WTC11 (cell line): ENCODE measurements at regions not wholly inside any gene's neighbourhood (a gene's known extent, or its start where the extent isn't known, plus 50 kb on each side); places are given as distances from the start of the nearest gene placed in this dataset.
A peak's percentile ranks its signal among the peaks of the same experiment; 100 is the strongest.

Source experiments
- ATAC-seq: fragments of 200-7000 bp; cut with Tn5 transposase; 2 replicates; pipeline ENCODE4 v1.10.0; 2021; ENCODE audit warnings: mild to moderate bottlenecking, moderate library complexity
- CTCF ChIA-PET: fragments of 300-600 bp; sonication (Branson Sonifier 250); formaldehyde crosslinking; loops from one replicate; lab custom pipeline; 2021; ENCODE audit warnings: antibody characterized with exemption; lab: Charles Lee
- POLR2A ChIA-PET: fragments of 350-600 bp; sonication (Branson Sonifier 250); formaldehyde crosslinking; loops from one replicate; lab custom pipeline; 2021; ENCODE audit warnings: antibody characterized with exemption; lab: Charles Lee
- DNase-seq: peaks from one replicate; pipeline ENCODE4 v3.0.0; 2021; ENCODE audit warnings: low spot score
- H3K27ac Mint-ChIP-seq: 2 replicates; pipeline ENCODE4 v1.8.0; 2021; ENCODE audit warnings: mixed read lengths
- H3K27me3 Mint-ChIP-seq: 2 replicates; pipeline ENCODE4 v1.8.0; 2021; ENCODE audit warnings: low read depth, mild to moderate bottlenecking, moderate library complexity, mixed read lengths
- H3K36me3 Mint-ChIP-seq: 2 replicates; pipeline ENCODE4 v1.8.0; 2021; ENCODE audit warnings: mixed read lengths
- H3K4me1 Mint-ChIP-seq: 2 replicates; pipeline ENCODE4 v1.8.0; 2022; ENCODE audit warnings: mixed read lengths
- H3K4me3 Mint-ChIP-seq: 2 replicates; pipeline ENCODE4 v1.8.0; 2021; ENCODE audit warnings: mild to moderate bottlenecking, moderate library complexity, mixed read lengths
- H3K9me3 Mint-ChIP-seq: 2 replicates; pipeline ENCODE4 v1.8.0; 2021; ENCODE audit warnings: mixed read lengths
- ATF6 ChIP-seq: sonication (generic); formaldehyde crosslinking; IDR thresholded peaks from 2 replicates; pipeline ENCODE4 v1.8.1; 2023; ENCODE audit warnings: mild to moderate bottlenecking, missing genetic modification reagents
- CBFB ChIP-seq: sonication (generic); formaldehyde crosslinking; IDR thresholded peaks from 2 replicates; pipeline ENCODE4 v1.8.1; 2022; ENCODE audit warnings: mild to moderate bottlenecking, low read depth, missing genetic modification reagents
- CDX4 ChIP-seq: fragments of 250-450 bp; sonication (Bioruptor Pico); IDR thresholded peaks from 2 replicates; pipeline ENCODE4 v1.9.0; 2021; ENCODE audit warnings: moderate library complexity, mild to moderate bottlenecking, inconsistent platforms, borderline replicate concordance
- CTCF ChIP-seq: fragments of 200-600 bp; IDR thresholded peaks from 2 replicates; pipeline ENCODE4 v1.8.0; 2022; ENCODE audit warnings: antibody characterized with exemption
- E2F4 ChIP-seq: sonication (generic); formaldehyde crosslinking; IDR thresholded peaks from 2 replicates; pipeline ENCODE4 v1.8.1; 2022; ENCODE audit warnings: low read depth, mild to moderate bottlenecking, moderate library complexity, missing genetic modification reagents, borderline replicate concordance
- FOXP1 ChIP-seq: sonication (generic); formaldehyde crosslinking; IDR thresholded peaks from 2 replicates; pipeline ENCODE4 v1.8.0; 2022; ENCODE audit warnings: missing genetic modification reagents, mild to moderate bottlenecking, moderate library complexity, borderline replicate concordance
- GRHL2 ChIP-seq: fragments of 250-450 bp; sonication (Bioruptor Pico); IDR thresholded peaks from 2 replicates; pipeline ENCODE4 v1.8.0; 2022; ENCODE audit warnings: mild to moderate bottlenecking, moderate library complexity; ENCODE audit not compliant: insufficient replicate concordance, severe bottlenecking
- GTF2I ChIP-seq: fragments of 250-450 bp; sonication (Bioruptor Pico); conservative IDR thresholded peaks from 2 replicates; pipeline ENCODE4 v1.4.0; 2021; ENCODE audit warnings: mild to moderate bottlenecking
- JUN ChIP-seq: sonication (generic); formaldehyde crosslinking; IDR thresholded peaks from 2 replicates; pipeline ENCODE4 v1.8.0; 2023; ENCODE audit warnings: mild to moderate bottlenecking, missing genetic modification reagents
- MAX ChIP-seq: sonication (generic); formaldehyde crosslinking; IDR thresholded peaks from 2 replicates; pipeline ENCODE4 v1.8.0; 2022; ENCODE audit warnings: mild to moderate bottlenecking, missing genetic modification reagents
- MXD4 ChIP-seq: fragments of 250-450 bp; sonication (Bioruptor Pico); IDR thresholded peaks from 2 replicates; pipeline ENCODE4 v1.8.0; 2021; ENCODE audit warnings: mild to moderate bottlenecking, moderate library complexity, borderline replicate concordance
- NFE2L1 ChIP-seq: sonication (generic); formaldehyde crosslinking; IDR thresholded peaks from 2 replicates; pipeline ENCODE4 v1.8.1; 2023; ENCODE audit warnings: missing genetic modification reagents
- NR2C2 ChIP-seq: sonication (generic); formaldehyde crosslinking; IDR thresholded peaks from 2 replicates; pipeline ENCODE4 v1.8.0; 2022; ENCODE audit warnings: mild to moderate bottlenecking, missing genetic modification reagents
- RELA ChIP-seq: sonication (generic); formaldehyde crosslinking; IDR thresholded peaks from 2 replicates; pipeline ENCODE4 v1.8.1; 2022; ENCODE audit warnings: missing genetic modification reagents, mild to moderate bottlenecking, borderline replicate concordance
- TEAD4 ChIP-seq: sonication (generic); formaldehyde crosslinking; IDR thresholded peaks from 2 replicates; pipeline ENCODE4 v1.8.0; 2022; ENCODE audit warnings: mild to moderate bottlenecking, missing genetic modification reagents
- TP53 ChIP-seq: sonication (generic); formaldehyde crosslinking; IDR thresholded peaks from 2 replicates; pipeline ENCODE4 v1.8.1; 2023; ENCODE audit warnings: mild to moderate bottlenecking, missing genetic modification reagents
- ZMAT4 ChIP-seq: fragments of 250-450 bp; sonication (Bioruptor Pico); IDR thresholded peaks from 2 replicates; pipeline ENCODE4 v1.9.0; 2021; ENCODE audit warnings: mild to moderate bottlenecking
- ZNF263 ChIP-seq: sonication (generic); formaldehyde crosslinking; IDR thresholded peaks from 2 replicates; pipeline ENCODE4 v1.8.1; 2022; ENCODE audit warnings: low read depth, mild to moderate bottlenecking, moderate library complexity, missing genetic modification reagents
- ZNF317 ChIP-seq: sonication (generic); formaldehyde crosslinking; IDR thresholded peaks from 2 replicates; pipeline ENCODE4 v1.8.1; 2023; ENCODE audit warnings: low read depth, mild to moderate bottlenecking, moderate library complexity, missing genetic modification reagents, borderline replicate concordance
- ZNF532 ChIP-seq: fragments of 250-450 bp; sonication (Bioruptor Pico); IDR thresholded peaks from 2 replicates; pipeline ENCODE4 v1.9.0; 2021; ENCODE audit warnings: mild to moderate bottlenecking, borderline replicate concordance

- ATAC-seq, result no peak
- Mint-ChIP-seq H3K4me1 (peaks cover 91% of the 10 kb centered on the region), H3K9me3 (peaks cover 3% of the 10 kb centered on the region), H3K4me3 (no peak overlapping the region), H3K27me3 (peaks cover 8% of the 10 kb centered on the region), H3K36me3 (no peaks in the 10 kb centered on the region)
- POLR2A ChIA-PET, result no interaction called here
- no peak for DNase-seq
- CTCF ChIA-PET, result no interaction called here
- TF ChIP-seq ZNF317 (no peak), ZNF263 (CRISPR knock-in tag) (no peak), GTF2I (CRISPR knock-in tag) (no peak), ZNF532 (CRISPR knock-in tag) (no peak), ZMAT4 (CRISPR knock-in tag) (no peak), RELA (CRISPR knock-in tag) (no peak), MXD4 (no peak), ATF6 (CRISPR knock-in tag) (no peak), TP53 (CRISPR knock-in tag) (no peak), GRHL2 (no peak), NFE2L1 (no peak), E2F4 (no peak), MAX (CRISPR knock-in tag) (no peak), NR2C2 (no peak), CDX4 (CRISPR knock-in tag) (no peak), CBFB (no peak), CTCF (no peak), TEAD4 (CRISPR knock-in tag) (no peak), FOXP1 (CRISPR knock-in tag) (no peak), JUN (CRISPR knock-in tag) (no peak)
- TF ChIP-seq, all 79 proteins: peak for 0
- H3K27ac Mint-ChIP-seq, result peak overlapping the region; percentile 25
Measured at GRCh38 chr6:10313799-10314162, 101.1 kb downstream of the TFAP2A start.
